Chondrocyte (in vitro differentiated cells): ENCODE measurements at regions not wholly inside any gene's neighbourhood (a gene's known extent, or its start where the extent isn't known, plus 50 kb on each side); places are given as distances from the start of the nearest gene placed in this dataset.
"Not testable (repeated sequence)": the region's sequence is repeated elsewhere in the genome, so short reads cannot be mapped to it uniquely, and the experiment has no call there.

Experiments used
- DNase-seq: peaks from one replicate; pipeline ENCODE4 v3.0.0; 2021; ENCODE audit warnings: mixed read lengths, low spot score
- H3K27ac Mint-ChIP-seq: one replicate; pipeline ENCODE4 v1.8.0; 2021; ENCODE audit warnings: mild to moderate bottlenecking, moderate library complexity, mixed read lengths; ENCODE audit not compliant: unreplicated experiment
- H3K27me3 Mint-ChIP-seq: 2 replicates; pipeline ENCODE4 v1.8.0; 2021; ENCODE audit warnings: low read depth, mixed read lengths
- H3K36me3 Mint-ChIP-seq: 2 replicates; pipeline ENCODE4 v1.8.0; 2021; ENCODE audit warnings: low read depth, mixed read lengths
- H3K4me1 Mint-ChIP-seq: 2 replicates; pipeline ENCODE4 v1.8.0; 2021; ENCODE audit warnings: low read depth, mild to moderate bottlenecking, mixed read lengths
- H3K4me3 Mint-ChIP-seq: one replicate; pipeline ENCODE4 v1.8.0; 2021; ENCODE audit warnings: mild to moderate bottlenecking, moderate library complexity, mixed read lengths; ENCODE audit not compliant: unreplicated experiment
- H3K9me3 Mint-ChIP-seq: 2 replicates; pipeline ENCODE4 v1.8.0; 2021; ENCODE audit warnings: low read depth, mixed read lengths
- CTCF ChIP-seq: fragments of 200-600 bp; sonication (generic); IDR thresholded peaks from 2 replicates; pipeline ENCODE4 v1.5.0; 2021; ENCODE audit warnings: antibody characterized with exemption, mild to moderate bottlenecking, moderate library complexity

GRCh38 chr1:831522-831921 lies 92.2 kb upstream of the SAMD11 start:
- Mint-ChIP-seq H3K27ac (no peak overlapping the region), H3K36me3 (peaks cover 9% of the 10 kb centered on the region), H3K9me3 (no peaks in the 10 kb centered on the region), H3K27me3 (no peaks in the 10 kb centered on the region), H3K4me3 (no peak overlapping the region), H3K4me1 (peaks cover 10% of the 10 kb centered on the region)
- no peak for DNase-seq
- no peak for TF ChIP-seq CTCF

- Mint-ChIP-seq H3K4me1 (peaks cover 8% of the 10 kb centered on the region), H3K4me3 (no peak overlapping the region), H3K27ac (no peak overlapping the region), H3K27me3 (no peaks in the 10 kb centered on the region), H3K9me3 (no peaks in the 10 kb centered on the region), H3K36me3 (peaks cover 9% of the 10 kb centered on the region)
- no peak for DNase-seq
- no peak for TF ChIP-seq CTCF
Measured at GRCh38 chr1:832136-832535, 91.6 kb upstream of the SAMD11 start.

- not testable (repeated sequence) for H3K36me3 Mint-ChIP-seq, H3K9me3 Mint-ChIP-seq, H3K4me3 Mint-ChIP-seq, DNase-seq, H3K4me1 Mint-ChIP-seq, H3K27me3 Mint-ChIP-seq, H3K27ac Mint-ChIP-seq
Measured at GRCh38 chr1:833226-833625, 90.5 kb upstream of the SAMD11 start.

- H3K27ac Mint-ChIP-seq, H3K9me3 Mint-ChIP-seq, H3K4me1 Mint-ChIP-seq, DNase-seq, H3K36me3 Mint-ChIP-seq, H3K27me3 Mint-ChIP-seq, H3K4me3 Mint-ChIP-seq: not testable (repeated sequence)
Measured at GRCh38 chr1:835509-835908, 88.2 kb upstream of the SAMD11 start.

- H3K27ac Mint-ChIP-seq, H3K4me3 Mint-ChIP-seq, H3K9me3 Mint-ChIP-seq, DNase-seq, H3K4me1 Mint-ChIP-seq, H3K36me3 Mint-ChIP-seq, H3K27me3 Mint-ChIP-seq: not testable (repeated sequence)
Measured at GRCh38 chr1:837601-838000, 86.1 kb upstream of the SAMD11 start.

- H3K27me3 Mint-ChIP-seq, H3K4me1 Mint-ChIP-seq, H3K27ac Mint-ChIP-seq: not testable (repeated sequence)
Measured at GRCh38 chr1:838291-838690, 85.4 kb upstream of the SAMD11 start.

GRCh38 chr1:840592-840991 lies 83.1 kb upstream of the SAMD11 start:
- H3K4me3 Mint-ChIP-seq, H3K27me3 Mint-ChIP-seq, H3K36me3 Mint-ChIP-seq, H3K27ac Mint-ChIP-seq, H3K9me3 Mint-ChIP-seq, H3K4me1 Mint-ChIP-seq, DNase-seq: not testable (repeated sequence)

More at GRCh38 chr1:838291-838690, 85.4 kb upstream of the SAMD11 start:
- H3K36me3 Mint-ChIP-seq, DNase-seq, H3K4me3 Mint-ChIP-seq, H3K9me3 Mint-ChIP-seq: not testable (repeated sequence)

- DNase-seq, H3K4me3 Mint-ChIP-seq, H3K36me3 Mint-ChIP-seq, H3K4me1 Mint-ChIP-seq, H3K27me3 Mint-ChIP-seq, H3K9me3 Mint-ChIP-seq, H3K27ac Mint-ChIP-seq: not testable (repeated sequence)
Measured at GRCh38 chr1:841671-842425, 81.9 kb upstream of the SAMD11 start.

GRCh38 chr1:842799-843198 lies 80.9 kb upstream of the SAMD11 start:
- not testable (repeated sequence) for H3K27me3 Mint-ChIP-seq, H3K4me3 Mint-ChIP-seq, H3K9me3 Mint-ChIP-seq, H3K36me3 Mint-ChIP-seq, H3K4me1 Mint-ChIP-seq, H3K27ac Mint-ChIP-seq, DNase-seq

GRCh38 chr1:843946-844345 lies 79.8 kb upstream of the SAMD11 start:
- not testable (repeated sequence) for H3K4me3 Mint-ChIP-seq, H3K36me3 Mint-ChIP-seq, DNase-seq, H3K9me3 Mint-ChIP-seq, H3K27ac Mint-ChIP-seq, H3K4me1 Mint-ChIP-seq, H3K27me3 Mint-ChIP-seq
